Osteocyte (in vitro differentiated cells): ENCODE measurements at regions not wholly inside any gene's neighbourhood (a gene's known extent, or its start where the extent isn't known, plus 50 kb on each side); places are given as distances from the start of the nearest gene placed in this dataset.

ENCODE experiments used
- DNase-seq: peaks from one replicate; pipeline ENCODE4 v3.0.0; 2021; ENCODE audit warnings: mixed read lengths; ENCODE audit not compliant: unreplicated experiment; ENCODE audit errors: extremely low spot score
- H3K27ac Mint-ChIP-seq: one replicate; pipeline ENCODE4 v1.8.0; 2021; ENCODE audit warnings: mild to moderate bottlenecking, mixed read lengths; ENCODE audit not compliant: unreplicated experiment
- H3K27me3 Mint-ChIP-seq: one replicate; pipeline ENCODE4 v1.8.0; 2021; ENCODE audit warnings: mixed read lengths; ENCODE audit not compliant: unreplicated experiment
- H3K36me3 Mint-ChIP-seq: one replicate; pipeline ENCODE4 v1.8.0; 2021; ENCODE audit warnings: mixed read lengths; ENCODE audit not compliant: unreplicated experiment
- H3K4me1 Mint-ChIP-seq: one replicate; pipeline ENCODE4 v1.8.0; 2021; ENCODE audit warnings: mixed read lengths; ENCODE audit not compliant: unreplicated experiment
- H3K4me3 Mint-ChIP-seq: one replicate; pipeline ENCODE4 v1.8.0; 2021; ENCODE audit warnings: mild to moderate bottlenecking, moderate library complexity, mixed read lengths; ENCODE audit not compliant: unreplicated experiment
- H3K9me3 Mint-ChIP-seq: one replicate; pipeline ENCODE4 v1.8.0; 2021; ENCODE audit warnings: mixed read lengths; ENCODE audit not compliant: unreplicated experiment
- CTCF ChIP-seq: fragments of 200-600 bp; sonication (generic); IDR thresholded peaks from 2 replicates; pipeline ENCODE4 v1.5.0; 2021; ENCODE audit warnings: antibody characterized with exemption, mild to moderate bottlenecking, moderate library complexity

GRCh38 chr15:93640411-93640962, 551.5 kb upstream of the RGMA start:
- no peak for TF ChIP-seq CTCF
- H3K36me3 Mint-ChIP-seq: no peaks in the 10 kb centered on the region
- no peaks in the 10 kb centered on the region for H3K9me3 Mint-ChIP-seq
- no peak overlapping the region for H3K27ac Mint-ChIP-seq
- H3K4me3 Mint-ChIP-seq: no peak overlapping the region
- no peak for DNase-seq
- no peaks in the 10 kb centered on the region for H3K4me1 Mint-ChIP-seq
- H3K27me3 Mint-ChIP-seq: no peaks in the 10 kb centered on the region

- Mint-ChIP-seq H3K36me3 (no peaks in the 10 kb centered on the region), H3K27me3 (no peaks in the 10 kb centered on the region)
- no peak for DNase-seq
Measured at GRCh38 chr15:93631958-93632618, 543.1 kb upstream of the RGMA start.

GRCh38 chr15:93619597-93619996, 530.6 kb upstream of the RGMA start:
- Mint-ChIP-seq H3K9me3 (peaks cover 3% of the 10 kb centered on the region), H3K36me3 (no peaks in the 10 kb centered on the region), H3K4me3 (no peak overlapping the region), H3K27me3 (peaks cover 2% of the 10 kb centered on the region), H3K27ac (no peak overlapping the region), H3K4me1 (no peaks in the 10 kb centered on the region)
- TF ChIP-seq CTCF: no peak
- DNase-seq: no peak

More at GRCh38 chr15:93631958-93632618, 543.1 kb upstream of the RGMA start:
- Mint-ChIP-seq H3K27ac (no peak overlapping the region), H3K9me3 (peaks cover 4% of the 10 kb centered on the region), H3K4me1 (no peaks in the 10 kb centered on the region), H3K4me3 (no peak overlapping the region)
- no peak for TF ChIP-seq CTCF

GRCh38 chr15:93617443-93617842, 528.4 kb upstream of the RGMA start:
- Mint-ChIP-seq H3K27ac (no peak overlapping the region), H3K4me1 (no peaks in the 10 kb centered on the region), H3K9me3 (no peaks in the 10 kb centered on the region), H3K27me3 (peaks cover 2% of the 10 kb centered on the region), H3K4me3 (no peak overlapping the region), H3K36me3 (no peaks in the 10 kb centered on the region)
- DNase-seq: no peak
- no peak for TF ChIP-seq CTCF

GRCh38 chr15:93614386-93615104, 525.5 kb upstream of the RGMA start:
- H3K27me3 Mint-ChIP-seq: no peaks in the 10 kb centered on the region
- no peaks in the 10 kb centered on the region for H3K36me3 Mint-ChIP-seq

More at GRCh38 chr15:93614386-93615104, 525.5 kb upstream of the RGMA start:
- H3K4me1 Mint-ChIP-seq: no peaks in the 10 kb centered on the region
- peaks cover 9% of the 10 kb centered on the region for H3K9me3 Mint-ChIP-seq
- H3K4me3 Mint-ChIP-seq: no peak overlapping the region
- no peak for TF ChIP-seq CTCF
- no peak for DNase-seq
- no peak overlapping the region for H3K27ac Mint-ChIP-seq
